ENCODE measurements at regions not wholly inside any gene's neighbourhood (a gene's known extent, or its start where the extent isn't known, plus 50 kb on each side); places are given as distances from the start of the nearest gene placed in this dataset.
"Not testable (repeated sequence)": the region's sequence is repeated elsewhere in the genome, so short reads cannot be mapped to it uniquely, and the experiment has no call there.

DNA sequence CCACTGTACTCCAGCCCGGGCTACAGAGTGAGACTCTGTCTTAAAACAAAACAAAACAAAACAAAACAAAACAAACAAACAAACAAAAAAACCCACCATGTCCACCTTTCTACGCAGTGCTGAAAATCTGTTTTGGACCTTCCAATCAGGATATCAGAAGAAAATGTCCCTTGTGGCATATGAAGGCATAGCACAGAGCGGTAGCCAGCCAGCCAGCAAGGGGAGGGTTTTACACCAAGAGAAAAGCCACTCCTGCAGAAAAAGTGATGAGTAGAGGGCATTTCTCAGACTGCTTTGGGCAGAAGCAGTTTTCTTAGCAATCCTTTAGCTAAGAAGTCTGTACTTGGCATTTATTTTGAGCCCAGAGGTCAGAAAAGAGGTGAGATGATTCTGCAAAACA, 612.2 kb downstream of the TYW1 start:
- no peak for DNase-seq (ENCODE audit: extremely low read depth in 1 of 2, low read depth in 1 of 2)

DNA sequence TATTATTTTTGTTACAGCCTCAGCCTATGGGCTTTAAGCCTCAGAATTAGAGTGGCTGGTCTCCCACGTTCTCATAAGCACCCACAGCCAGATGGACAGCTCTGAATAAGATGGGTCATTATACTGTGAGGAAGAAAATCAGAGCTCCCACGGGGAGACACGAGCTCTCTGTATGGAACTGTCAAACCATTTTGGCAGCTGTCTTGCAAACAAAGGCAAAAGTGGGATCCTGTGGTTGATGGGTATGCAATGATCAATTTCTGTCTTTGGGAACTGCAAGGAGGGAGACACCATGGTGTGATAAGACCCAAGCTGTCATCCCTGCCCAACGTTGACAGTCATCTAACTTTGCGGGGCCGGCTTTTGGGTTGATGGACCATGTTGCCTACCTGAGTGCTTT, 614.3 kb downstream of the TYW1 start:
- DNase-seq (ENCODE audit: extremely low read depth in 1 of 2, low read depth in 1 of 2) = no peak

DNA sequence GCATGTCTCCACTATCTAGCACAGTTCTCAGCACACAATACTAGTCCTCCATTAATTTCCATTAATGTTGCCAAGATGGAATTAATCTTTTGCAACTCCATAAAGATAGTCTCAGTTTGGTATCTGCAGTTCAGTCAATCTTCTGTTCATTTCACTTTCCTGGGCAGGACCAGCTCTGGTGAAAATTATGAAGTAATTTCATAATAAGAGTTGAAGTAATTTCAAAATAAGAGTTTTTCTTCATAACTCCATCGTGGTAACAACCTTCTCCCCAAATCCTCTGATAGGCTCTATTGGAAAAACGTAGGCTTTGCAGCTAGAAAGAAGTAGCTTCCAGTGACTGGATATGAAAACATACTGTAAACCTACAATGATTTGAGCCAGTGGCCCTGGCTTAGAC, 618.2 kb downstream of the TYW1 start:
- DNase-seq (ENCODE audit: extremely low read depth in 1 of 2, low read depth in 1 of 2) = no peak

DNA sequence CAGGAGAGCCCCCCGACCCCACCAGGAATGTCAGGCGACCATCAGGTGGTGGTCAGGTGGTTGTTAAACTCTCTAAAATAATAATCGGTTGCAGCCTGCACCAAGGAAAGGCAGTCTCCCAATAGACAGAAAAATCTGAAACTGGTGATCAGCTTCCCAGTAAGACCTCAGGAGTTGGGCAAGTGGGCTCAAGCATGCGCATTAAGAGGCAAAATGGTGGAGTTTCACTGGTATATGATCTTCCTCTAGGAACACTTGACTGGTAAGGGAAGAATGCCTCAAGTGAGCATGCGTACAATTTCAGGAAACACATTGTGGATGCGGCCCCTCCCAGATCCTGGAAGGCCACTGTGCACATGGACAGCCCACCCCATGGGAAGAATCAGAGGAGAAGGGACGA, 619.9 kb downstream of the TYW1 start:
- no peak for DNase-seq (ENCODE audit: extremely low read depth in 1 of 2, low read depth in 1 of 2)

DNA sequence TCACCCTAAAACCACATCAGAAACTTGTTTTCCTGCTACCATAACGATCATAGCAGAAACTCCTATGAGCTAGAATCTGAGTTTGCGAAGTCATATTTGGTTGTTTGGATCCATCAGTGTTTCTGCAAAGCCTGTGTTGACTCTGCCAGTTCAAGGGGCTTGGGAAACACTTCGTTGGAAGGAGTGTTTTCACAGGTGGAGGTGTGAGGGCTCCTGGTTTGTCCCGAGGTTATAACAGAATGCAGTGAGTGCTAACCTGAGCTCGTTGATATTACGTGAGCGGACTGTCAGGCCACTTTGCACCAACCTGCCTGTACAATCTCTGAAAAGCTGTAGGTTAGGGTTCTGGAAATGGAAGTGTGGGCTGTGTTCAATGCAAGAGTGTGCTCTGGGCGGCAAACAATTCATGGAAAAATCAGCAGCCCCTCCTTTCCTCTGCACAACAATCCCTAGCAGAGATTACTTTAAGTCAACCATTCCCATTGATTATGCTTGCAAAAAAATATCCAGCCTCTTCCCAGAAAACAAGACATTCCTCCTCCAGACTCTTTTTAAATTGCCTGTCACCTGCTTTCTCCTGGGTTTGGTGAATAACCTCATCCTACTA, 622.0 kb downstream of the TYW1 start:
- DNase-seq (ENCODE audit: extremely low read depth in 1 of 2, low read depth in 1 of 2) = no peak

- DNase-seq (ENCODE audit: extremely low read depth in 1 of 2, low read depth in 1 of 2) = no peak
Observed at GRCh38 chr7:67619175-67619574, 622.5 kb downstream of the TYW1 start.

DNA sequence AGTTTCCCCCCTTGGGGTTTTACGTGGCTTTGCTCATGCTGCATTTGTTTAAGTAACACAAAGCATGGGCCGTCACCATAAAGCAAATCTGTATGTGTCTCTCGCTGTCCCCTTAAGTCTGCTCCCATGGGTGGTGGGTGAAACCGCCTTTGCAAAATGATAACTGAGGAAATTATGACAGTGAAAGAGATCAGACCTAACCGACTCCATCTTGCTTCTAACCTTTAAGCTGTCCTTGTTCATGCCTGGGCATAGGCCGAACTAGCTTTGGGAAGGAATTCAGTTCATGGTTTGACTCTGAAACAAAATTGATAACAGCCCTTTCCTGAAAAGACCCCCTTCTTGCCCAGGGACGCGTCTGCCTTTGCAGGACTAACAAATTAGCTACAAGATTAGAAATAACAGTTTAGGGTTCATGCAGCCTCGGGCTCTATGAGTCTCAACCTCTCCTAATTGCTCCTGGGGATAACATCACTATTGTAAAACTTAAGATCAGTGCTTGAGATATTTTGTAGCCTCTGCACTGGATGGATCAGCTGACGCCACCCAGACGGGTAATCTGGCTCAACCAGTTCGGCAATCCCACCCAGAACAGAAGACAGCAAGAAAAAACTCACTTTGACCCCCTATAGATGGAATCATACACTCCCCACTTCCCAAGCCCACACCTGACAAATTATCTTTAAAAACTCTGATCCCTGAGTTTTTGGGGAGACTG, 623.7 kb downstream of the TYW1 start:
- no peak for DNase-seq (ENCODE audit: extremely low read depth in 1 of 2, low read depth in 1 of 2)

DNA sequence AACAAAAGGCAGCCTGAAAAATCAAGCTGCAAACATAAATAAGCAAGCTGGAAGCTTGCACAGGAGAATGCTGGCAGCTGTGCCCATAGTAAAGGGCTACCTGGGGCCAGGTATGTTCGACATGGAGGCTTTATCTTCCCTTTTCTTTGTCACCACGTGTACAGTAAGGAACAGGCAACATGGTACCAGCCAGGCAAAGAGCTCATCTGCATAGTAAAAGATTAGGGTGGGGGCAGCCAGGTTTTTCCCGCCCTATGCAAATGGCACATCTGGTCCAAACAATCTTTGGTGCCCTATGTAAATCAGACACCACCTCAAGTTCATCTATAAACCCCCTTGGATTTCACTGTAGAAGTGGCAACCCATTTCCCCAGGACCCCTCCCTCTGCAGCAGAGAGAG, 625.1 kb downstream of the TYW1 start:
- no peak for DNase-seq (ENCODE audit: extremely low read depth in 1 of 2, low read depth in 1 of 2)

GRCh38 chr7:67625257-67625737, 628.7 kb downstream of the TYW1 start:
- peak in 1 of 2 donors; percentile 2 for DNase-seq (ENCODE audit: extremely low read depth in 1 of 2, low read depth in 1 of 2)

- DNase-seq (ENCODE audit: extremely low read depth in 1 of 2, low read depth in 1 of 2) = no peak
Observed at GRCh38 chr7:67631476-67631875, 634.8 kb downstream of the TYW1 start.

DNA sequence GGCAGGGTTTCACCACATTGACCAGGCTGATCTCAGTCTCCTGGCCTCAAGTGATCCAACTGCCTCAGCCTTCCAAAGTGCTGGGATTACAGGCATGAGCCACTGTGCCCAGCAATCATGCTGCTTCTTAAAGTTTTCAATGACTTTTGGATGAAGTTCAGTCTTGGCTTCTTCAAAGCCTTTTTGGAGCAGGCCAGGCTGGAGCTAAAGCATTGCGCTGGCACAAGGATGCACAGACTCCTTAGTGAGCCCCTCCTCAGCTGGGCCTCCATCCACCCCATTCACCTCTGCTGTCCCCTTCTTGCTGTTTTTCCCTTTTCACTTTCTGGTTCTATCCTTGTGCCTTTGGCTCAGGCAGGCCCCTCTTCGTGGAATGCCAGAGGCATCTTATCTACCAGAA, 638.6 kb downstream of the TYW1 start:
- DNase-seq (ENCODE audit: extremely low read depth in 1 of 2, low read depth in 1 of 2) = no peak

GRCh38 chr7:67636348-67637022, 639.9 kb downstream of the TYW1 start:
- no peak for DNase-seq (ENCODE audit: extremely low read depth in 1 of 2, low read depth in 1 of 2)

GRCh38 chr7:67637023-67637358, 640.4 kb downstream of the TYW1 start:
- DNase-seq (ENCODE audit: extremely low read depth in 1 of 2, low read depth in 1 of 2) = no peak

DNA sequence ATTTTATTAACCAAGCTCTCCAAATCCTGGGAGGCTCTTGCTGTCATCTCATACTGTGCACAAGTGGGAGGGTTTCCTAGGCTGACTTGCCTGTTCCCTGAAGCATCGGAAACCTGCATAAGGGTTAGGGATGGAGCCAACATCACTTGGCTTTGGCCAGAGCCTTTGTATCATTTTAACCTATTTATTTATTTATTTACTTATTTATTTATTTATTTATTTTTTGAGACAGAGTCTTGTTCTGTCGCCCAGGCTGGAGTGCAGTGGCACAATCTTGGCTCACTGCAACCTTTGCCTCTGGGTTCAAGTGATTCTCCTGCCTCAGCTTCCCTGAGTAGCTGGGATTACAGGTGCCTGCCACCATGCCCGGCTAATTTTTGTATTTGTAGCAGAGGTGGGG, 645.9 kb downstream of the TYW1 start:
- DNase-seq (ENCODE audit: extremely low read depth in 1 of 2, low read depth in 1 of 2) = not testable (repeated sequence)

DNA sequence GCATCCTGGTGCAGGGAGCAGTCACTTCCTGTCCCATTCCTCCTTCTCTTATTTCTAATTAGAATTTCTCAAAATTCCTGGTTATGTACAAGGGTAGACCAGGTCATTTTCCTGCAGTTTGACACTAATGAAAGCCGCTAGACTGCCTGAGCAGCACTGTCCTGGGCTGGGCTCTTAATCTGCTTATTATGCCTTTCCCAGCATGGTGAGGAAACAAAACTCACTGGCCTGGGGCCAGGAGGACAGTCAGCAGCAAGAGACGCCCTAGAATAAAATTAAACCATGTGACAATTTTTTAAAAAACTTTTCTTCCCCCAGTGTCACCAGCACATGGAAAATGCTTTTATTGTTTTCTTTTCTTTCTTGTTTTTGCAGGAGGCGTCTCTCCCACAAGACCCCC, 647.5 kb downstream of the TYW1 start:
- no peak for DNase-seq (ENCODE audit: extremely low read depth in 1 of 2, low read depth in 1 of 2)

GRCh38 chr7:67652937-67653336, 656.3 kb downstream of the TYW1 start:
- no peak for DNase-seq (ENCODE audit: extremely low read depth in 1 of 2, low read depth in 1 of 2)

DNA sequence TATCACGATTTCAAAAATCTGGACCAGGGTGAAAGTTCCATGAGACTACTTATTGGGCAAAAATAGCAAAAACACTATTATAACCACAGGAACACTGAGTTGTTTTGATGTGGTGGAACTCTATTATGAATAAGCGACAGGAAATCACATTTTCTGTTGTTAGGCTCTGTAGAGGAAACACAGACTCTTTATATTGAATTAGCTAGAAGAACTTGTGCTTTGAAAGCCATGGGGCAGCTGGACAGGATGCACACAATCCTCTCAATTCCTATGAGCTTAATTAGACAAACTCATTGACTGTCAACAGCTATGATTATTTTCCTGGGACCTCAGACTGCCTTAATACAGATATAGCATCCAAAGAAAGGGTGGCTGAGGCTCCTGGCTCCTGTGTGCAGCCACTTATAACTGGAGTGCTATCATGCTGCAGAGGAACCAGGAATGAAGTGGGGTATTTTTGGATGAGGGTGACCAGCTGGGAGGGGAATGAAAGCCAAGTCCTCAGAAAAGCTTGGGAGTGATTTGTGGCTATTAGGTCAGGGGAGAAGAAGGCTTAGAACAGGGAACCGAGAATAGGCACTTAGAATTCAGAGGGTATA, 657.3 kb downstream of the TYW1 start:
- no peak for DNase-seq (ENCODE audit: extremely low read depth in 1 of 2, low read depth in 1 of 2)

DNA sequence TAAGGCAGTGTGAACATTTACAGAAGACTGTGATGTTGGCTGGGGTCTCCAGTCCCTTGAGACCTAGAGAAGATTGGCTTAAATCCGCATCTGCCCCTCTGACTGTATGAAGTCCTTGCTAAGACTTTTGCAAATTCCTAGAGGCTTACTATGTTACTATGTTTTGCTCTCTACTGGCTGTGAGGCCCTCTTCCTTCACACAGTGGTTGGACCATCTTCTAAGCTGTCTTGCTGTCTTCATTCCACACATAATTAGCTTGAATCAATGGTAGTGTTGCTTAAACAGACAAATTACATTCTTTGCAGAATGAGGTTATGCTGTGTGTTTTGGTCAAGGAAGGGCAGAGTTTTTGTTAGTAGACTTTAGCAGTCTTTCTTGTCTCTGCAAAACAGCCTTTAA, 658.0 kb downstream of the TYW1 start:
- no peak for DNase-seq (ENCODE audit: extremely low read depth in 1 of 2, low read depth in 1 of 2)

- no peak for DNase-seq (ENCODE audit: extremely low read depth in 1 of 2, low read depth in 1 of 2)
Observed at GRCh38 chr7:67655168-67655567, 658.5 kb downstream of the TYW1 start.

DNA sequence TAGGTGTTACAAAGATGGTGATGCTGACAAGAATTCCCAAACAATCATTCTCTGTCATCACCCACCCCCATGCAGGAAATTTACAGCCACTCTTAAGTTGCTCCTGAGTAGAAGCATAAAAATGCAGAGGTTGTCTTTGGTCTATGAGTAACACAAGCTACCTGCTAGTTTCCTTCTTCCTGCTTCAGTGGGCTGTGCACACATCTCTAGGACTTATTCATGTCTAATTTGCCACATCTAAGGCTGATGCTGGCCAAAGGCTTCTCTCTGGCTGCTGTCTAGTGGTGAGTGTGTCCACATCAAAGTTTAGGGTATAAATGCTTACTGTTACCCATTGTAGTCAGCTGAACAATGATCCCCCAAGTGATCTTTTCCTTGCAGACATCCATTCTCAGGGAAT, 662.5 kb downstream of the TYW1 start:
- no peak for DNase-seq (ENCODE audit: extremely low read depth in 1 of 2, low read depth in 1 of 2)

DNA sequence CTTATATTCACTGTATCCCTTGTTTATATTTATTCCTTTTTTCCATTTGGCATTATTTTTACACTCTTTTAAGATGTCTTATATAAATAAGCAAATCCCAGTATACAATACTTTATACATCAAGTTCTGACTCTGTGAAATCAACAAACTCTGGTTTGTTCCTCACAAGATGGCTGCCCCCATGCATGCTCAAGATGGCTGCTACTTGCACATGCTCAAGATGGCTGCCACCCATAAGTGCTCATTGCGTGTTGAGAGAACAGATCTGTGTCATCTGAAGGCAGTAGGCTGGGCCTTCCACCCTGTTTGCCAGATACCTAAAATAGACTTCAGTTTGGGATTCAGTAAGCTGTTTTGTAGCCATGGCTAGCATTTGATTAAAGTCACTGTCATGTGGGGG, 666.2 kb downstream of the TYW1 start:
- no peak for DNase-seq (ENCODE audit: extremely low read depth in 1 of 2, low read depth in 1 of 2)

- DNase-seq (ENCODE audit: extremely low read depth in 1 of 2, low read depth in 1 of 2) = no peak
Observed at GRCh38 chr7:67663644-67664043, 667.0 kb downstream of the TYW1 start.
